HEK293 (cell line): ENCODE measurements at regions not wholly inside any gene's neighbourhood (a gene's known extent, or its start where the extent isn't known, plus 50 kb on each side); places are given as distances from the start of the nearest gene placed in this dataset.

Experiments used
- CTCF ChIA-PET: fragments of 350-600 bp; formaldehyde crosslinking; extraction: SDS; loops from one replicate; lab custom pipeline; 2021; ENCODE audit warnings: antibody characterized with exemption; lab: Yijun Ruan, JAX
- POLR2A ChIA-PET: fragments of 300-600 bp; formaldehyde crosslinking; extraction: SDS; loops from one replicate; lab custom pipeline; 2020; ENCODE audit warnings: antibody characterized with exemption, inconsistent platforms; lab: Yijun Ruan, JAX
- H3K27ac ChIP-seq: fragments of 200-500 bp; sonication (Bioruptor generic); 2 replicates; pipeline ENCODE4 v1.5.1; 2014; ENCODE audit warnings: low read depth, low read length, control low read depth, inconsistent platforms; ENCODE audit errors: extremely low read depth
- H3K36me3 ChIP-seq, 2 experiments: fragments of 200-500 bp in 1 of 2; sonication (Bioruptor generic) in 1 of 2; 1 replicate in 1 of 2; 2 replicates in 1 of 2; pipeline ENCODE4 v1.5.1; 2014 to 2017; ENCODE audit warnings: inconsistent platforms in 2 of 2, low read length in 2 of 2; ENCODE audit not compliant: control insufficient read depth in 2 of 2, insufficient read depth in 1 of 2
- H3K4me1 ChIP-seq: fragments of 200-500 bp; sonication (Bioruptor generic); 2 replicates; pipeline ENCODE4 v1.5.1; 2014; ENCODE audit warnings: mild to moderate bottlenecking, low read length, inconsistent platforms; ENCODE audit not compliant: control insufficient read depth, insufficient read depth
- H3K4me3 ChIP-seq: 2 replicates; pipeline ENCODE4 v1.5.1; 2011; ENCODE audit warnings: low read depth, mild to moderate bottlenecking, control low read depth, low read length, moderate library complexity
- H3K9me3 ChIP-seq: fragments of 200-500 bp; sonication (Bioruptor generic); 2 replicates; pipeline ENCODE4 v1.5.1; 2014; ENCODE audit warnings: low read depth, low read length, inconsistent platforms; ENCODE audit not compliant: control insufficient read depth, insufficient read depth
- CTCF ChIP-seq: fragments of 450-650 bp; formaldehyde crosslinking; IDR thresholded peaks from 2 replicates; pipeline ENCODE4 v1.5.1; 2016; ENCODE audit warnings: missing biosample characterization, missing genetic modification characterization
- GLI2 ChIP-seq: fragments of 450-650 bp; formaldehyde crosslinking; IDR thresholded peaks from 2 replicates; pipeline ENCODE4; 2017; ENCODE audit warnings: missing biosample characterization, missing genetic modification characterization, low read depth, borderline replicate concordance
- MZF1 ChIP-seq: fragments of 450-650 bp; formaldehyde crosslinking; IDR thresholded peaks from 2 replicates; pipeline ENCODE4 v1.5.1; 2017; ENCODE audit warnings: missing biosample characterization, missing genetic modification characterization, borderline replicate concordance
- TSHZ1 ChIP-seq: fragments of 450-650 bp; formaldehyde crosslinking; IDR thresholded peaks from 2 replicates; pipeline ENCODE4 v1.5.1; 2016; ENCODE audit warnings: missing biosample characterization, missing genetic modification characterization, borderline replicate concordance
- WT1 ChIP-seq: fragments of 450-650 bp; formaldehyde crosslinking; IDR thresholded peaks from 2 replicates; pipeline ENCODE4 v1.5.1; 2016; ENCODE audit warnings: missing biosample characterization, missing genetic modification characterization
- ZBTB1 ChIP-seq: fragments of 450-650 bp; formaldehyde crosslinking; IDR thresholded peaks from 2 replicates; pipeline ENCODE4 v1.5.1; 2016; ENCODE audit warnings: missing biosample characterization, missing genetic modification characterization
- ZBTB20 ChIP-seq: fragments of 450-650 bp; formaldehyde crosslinking; IDR thresholded peaks from 2 replicates; pipeline ENCODE4 v1.5.1; 2016; ENCODE audit warnings: missing biosample characterization, missing genetic modification characterization
- ZBTB21 ChIP-seq: fragments of 450-650 bp; formaldehyde crosslinking; IDR thresholded peaks from 2 replicates; pipeline ENCODE4 v1.5.1; 2017; ENCODE audit warnings: missing biosample characterization, missing genetic modification characterization
- ZBTB49 ChIP-seq: fragments of 450-650 bp; formaldehyde crosslinking; IDR thresholded peaks from 2 replicates; pipeline ENCODE4 v1.5.1; 2016; ENCODE audit warnings: missing biosample characterization, missing genetic modification characterization, low read depth
- ZNF2 ChIP-seq: fragments of 450-650 bp; formaldehyde crosslinking; IDR thresholded peaks from 2 replicates; pipeline ENCODE4 v1.5.1; 2016; ENCODE audit warnings: missing biosample characterization, missing genetic modification characterization
- ZNF221 ChIP-seq: fragments of 450-650 bp; formaldehyde crosslinking; IDR thresholded peaks from 2 replicates; pipeline ENCODE4 v1.5.1; 2017; ENCODE audit warnings: missing biosample characterization, missing genetic modification characterization, borderline replicate concordance
- ZNF26 ChIP-seq: fragments of 450-650 bp; formaldehyde crosslinking; IDR thresholded peaks from 2 replicates; pipeline ENCODE4 v1.5.1; 2016; ENCODE audit warnings: missing biosample characterization, missing genetic modification characterization
- ZNF514 ChIP-seq: fragments of 450-650 bp; formaldehyde crosslinking; IDR thresholded peaks from 2 replicates; pipeline ENCODE4 v1.5.1; 2016; ENCODE audit warnings: missing biosample characterization, missing genetic modification characterization
- ZNF518A ChIP-seq: fragments of 450-650 bp; formaldehyde crosslinking; conservative IDR thresholded peaks from 2 replicates; pipeline ENCODE4 v1.5.1; 2016; ENCODE audit warnings: low read depth, missing biosample characterization, missing genetic modification characterization
- ZNF548 ChIP-seq: fragments of 450-650 bp; formaldehyde crosslinking; IDR thresholded peaks from 2 replicates; pipeline ENCODE4 v1.5.1; 2016; ENCODE audit warnings: missing biosample characterization, missing genetic modification characterization
- ZNF558 ChIP-seq: fragments of 450-650 bp; formaldehyde crosslinking; IDR thresholded peaks from 2 replicates; pipeline ENCODE4 v1.5.1; 2016; ENCODE audit warnings: missing biosample characterization, missing genetic modification characterization
- ZNF626 ChIP-seq: fragments of 450-650 bp; sonication (Bioruptor Pico); formaldehyde crosslinking; IDR thresholded peaks from 2 replicates; pipeline ENCODE4 v1.5.1; 2018; ENCODE audit warnings: missing biosample characterization, missing genetic modification characterization, inconsistent platforms
- ZNF654 ChIP-seq: fragments of 450-650 bp; formaldehyde crosslinking; IDR thresholded peaks from 2 replicates; pipeline ENCODE4 v1.5.1; 2016; ENCODE audit warnings: low read depth, missing biosample characterization, missing genetic modification characterization
- ZNF704 ChIP-seq: fragments of 450-650 bp; formaldehyde crosslinking; IDR thresholded peaks from 2 replicates; pipeline ENCODE4 v1.5.1; 2016; ENCODE audit warnings: missing biosample characterization, missing genetic modification characterization
- ZNF747 ChIP-seq: fragments of 450-650 bp; formaldehyde crosslinking; IDR thresholded peaks from 2 replicates; pipeline ENCODE4 v1.5.1; 2016; ENCODE audit warnings: missing biosample characterization, missing genetic modification characterization

- no peak for TF ChIP-seq ZNF654 (tag by site-specific recombination)
- no peak for TF ChIP-seq ZNF747
- no peak for TF ChIP-seq ZBTB1 (tag by site-specific recombination)
- no peak for TF ChIP-seq ZBTB20
- no peak for TF ChIP-seq ZNF558 (tag by site-specific recombination)
- no peak for TF ChIP-seq ZNF548 (tag by site-specific recombination)
- TF ChIP-seq WT1 (tag by site-specific recombination) = no peak
- TF ChIP-seq CTCF (tag by site-specific recombination) = no peak
- TF ChIP-seq ZNF514 = no peak
- no peak for TF ChIP-seq ZNF518A (tag by site-specific recombination)
- TF ChIP-seq ZNF704 = no peak
- TF ChIP-seq ZNF626 (tag by site-specific recombination) = no peak
- TF ChIP-seq TSHZ1 (tag by site-specific recombination) = no peak
- TF ChIP-seq ZBTB49 = no peak
- TF ChIP-seq MZF1 (tag by site-specific recombination) = no peak
- TF ChIP-seq ZBTB21 (tag by site-specific recombination) = no peak
- no peak for TF ChIP-seq GLI2 (tag by site-specific recombination)
- TF ChIP-seq ZNF2 (tag by site-specific recombination) = no peak
- TF ChIP-seq ZNF26 (tag by site-specific recombination) = no peak
- no peak for TF ChIP-seq ZNF221 (tag by site-specific recombination)
- TF ChIP-seq, all 188 proteins: peak for 0
- ChIA-PET CTCF (no interaction called here), POLR2A (no interaction called here)
- H3K4me3 ChIP-seq = no peak overlapping the region
- H3K9me3 ChIP-seq = no peaks in the 10 kb centered on the region
- no peaks in the 10 kb centered on the region for H3K36me3 ChIP-seq
- H3K27ac ChIP-seq = no peak overlapping the region
- no peaks in the 10 kb centered on the region for H3K4me1 ChIP-seq
Observed at GRCh38 chr13:64158908-64159307, 2743.3 kb upstream of the PCDH20 start.
